GM21423 (cell line): ENCODE measurements at regions not wholly inside any gene's neighbourhood (a gene's known extent, or its start where the extent isn't known, plus 50 kb on each side); places are given as distances from the start of the nearest gene placed in this dataset.

Experiments used
- ATAC-seq: cut with Tn5 transposase; IDR thresholded peaks from one replicate; pipeline ENCODE4 v1.9.1; 2021; ENCODE audit warnings: mild to moderate bottlenecking, moderate library complexity; ENCODE audit not compliant: unreplicated experiment

DNA sequence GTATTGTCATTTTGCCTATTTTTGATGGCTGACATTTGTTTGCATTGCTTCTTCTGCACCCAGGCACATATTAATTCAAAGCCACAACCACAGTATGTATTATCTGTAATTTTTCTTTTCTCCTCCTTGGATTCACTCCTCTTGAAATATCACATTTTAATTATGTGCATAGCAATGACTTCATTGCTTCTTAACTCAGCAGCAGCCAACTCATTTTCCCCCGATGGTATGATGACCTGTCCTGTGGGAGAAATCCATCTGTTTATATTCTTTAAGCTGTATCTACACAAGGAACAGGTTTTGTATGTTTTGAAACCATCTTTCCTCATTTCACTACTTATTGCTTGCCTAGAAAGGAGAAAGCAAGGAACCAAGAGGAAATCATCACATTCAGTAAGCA, 588.8 kb downstream of the INHBA start:
- no peak for ATAC-seq

DNA sequence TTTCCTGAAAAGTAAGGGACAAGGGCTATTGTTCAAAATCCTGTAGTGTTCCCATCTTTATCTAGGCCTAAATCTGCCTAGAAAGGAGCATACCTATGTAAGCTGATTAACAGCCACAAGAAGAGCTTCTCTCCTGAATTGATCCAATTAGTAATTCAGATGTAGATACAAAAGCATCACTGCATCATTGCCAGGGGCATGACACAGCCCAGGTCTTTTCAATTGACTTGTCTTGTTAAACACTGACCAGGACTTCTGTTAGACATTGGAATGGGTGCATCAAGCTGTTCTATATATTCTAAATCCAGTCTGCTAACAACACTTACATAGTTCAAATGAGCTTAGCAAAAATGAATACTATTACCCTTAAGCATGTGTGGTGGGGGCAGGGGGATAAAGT, 589.2 kb downstream of the INHBA start:
- no peak for ATAC-seq

DNA sequence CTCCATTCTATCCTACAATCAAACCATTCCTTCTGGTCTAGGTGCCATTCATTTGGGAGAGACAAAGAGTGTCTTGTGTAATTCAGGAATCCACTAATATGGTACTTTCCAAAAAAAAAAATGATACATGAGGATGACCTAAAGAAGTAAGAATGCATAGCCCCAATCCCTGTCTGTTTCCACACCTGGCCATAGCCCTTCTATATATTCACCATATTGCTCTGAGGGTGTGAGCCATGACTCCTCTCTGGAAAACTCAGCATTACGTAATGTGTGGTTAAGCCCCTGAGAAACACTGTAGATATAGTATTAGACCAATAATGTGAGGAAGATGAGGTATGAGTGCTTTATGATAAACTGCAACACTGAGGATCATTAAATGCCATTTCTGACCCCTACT, 592.7 kb downstream of the INHBA start:
- ATAC-seq: no peak

DNA sequence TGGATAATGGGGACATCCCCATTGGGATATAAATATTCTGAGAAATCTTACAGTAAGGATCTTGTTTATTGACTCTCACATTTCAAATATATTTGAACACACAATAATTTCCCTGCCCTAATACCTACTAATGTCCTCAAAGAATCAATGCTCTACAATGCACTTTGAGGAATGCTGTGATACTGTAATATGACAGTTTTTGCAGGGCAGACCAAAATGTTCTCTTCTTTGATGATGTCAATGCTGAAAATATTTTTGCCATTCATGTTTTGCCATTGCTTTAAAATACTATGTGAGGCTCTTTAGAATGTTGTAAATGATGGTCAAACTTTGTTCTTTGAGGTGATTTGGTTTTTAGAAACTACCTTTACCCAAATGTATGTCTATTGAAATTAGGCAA, 594.1 kb downstream of the INHBA start:
- no peak for ATAC-seq

DNA sequence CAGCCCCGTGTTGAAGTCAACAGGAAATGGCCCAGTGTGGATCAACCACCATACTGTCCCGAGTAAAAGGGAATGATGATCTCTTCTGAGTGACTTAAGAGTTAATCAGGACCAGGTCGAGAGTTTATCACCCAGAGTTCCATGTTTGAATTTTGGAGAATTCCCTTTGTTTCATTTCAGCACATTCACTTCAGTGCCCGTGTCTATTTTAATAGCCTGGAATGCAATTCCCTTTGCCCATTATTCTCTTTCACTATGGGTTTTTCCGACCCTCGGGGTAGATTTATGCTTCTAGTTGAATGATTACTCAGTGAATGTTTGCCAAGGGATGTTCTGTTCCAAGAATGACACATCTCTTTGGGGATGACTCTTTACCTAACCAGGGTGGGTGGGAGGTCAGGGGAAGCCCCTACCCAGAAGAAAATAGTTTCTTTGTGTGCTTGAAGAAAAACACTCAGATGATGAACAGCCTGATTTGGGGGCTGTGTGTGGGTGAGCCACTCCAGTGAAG, 594.9 kb downstream of the INHBA start:
- ATAC-seq: no peak

DNA sequence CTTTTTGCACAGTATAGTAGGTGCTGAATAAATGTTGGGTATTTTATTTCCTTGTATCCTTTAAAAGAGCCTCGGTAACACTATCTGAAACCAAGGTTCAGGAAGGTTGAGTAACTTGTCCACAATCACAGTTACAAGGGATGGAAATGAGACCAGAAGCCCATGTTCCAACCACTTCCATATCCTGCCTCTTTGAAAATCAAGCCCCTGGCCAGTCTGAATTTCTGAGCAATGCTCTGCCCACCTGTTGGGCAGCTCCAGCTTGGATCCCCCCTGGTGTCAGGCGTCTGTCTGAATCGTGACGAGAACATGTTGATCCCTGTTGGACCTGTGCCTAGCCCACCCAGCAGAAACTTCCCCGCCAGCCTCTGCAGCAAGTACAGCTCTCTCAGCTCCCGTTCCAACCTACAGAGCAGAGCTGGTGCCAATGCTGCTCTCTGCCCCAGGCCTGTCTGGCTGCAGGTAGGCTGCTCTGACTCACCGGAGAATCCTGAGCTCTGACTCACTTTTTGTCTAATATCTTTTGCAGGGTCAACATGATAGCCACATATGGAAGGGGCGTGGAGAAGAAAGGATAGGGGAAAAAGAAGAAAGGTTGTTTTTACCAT, 595.5 kb downstream of the INHBA start:
- ATAC-seq: no peak

DNA sequence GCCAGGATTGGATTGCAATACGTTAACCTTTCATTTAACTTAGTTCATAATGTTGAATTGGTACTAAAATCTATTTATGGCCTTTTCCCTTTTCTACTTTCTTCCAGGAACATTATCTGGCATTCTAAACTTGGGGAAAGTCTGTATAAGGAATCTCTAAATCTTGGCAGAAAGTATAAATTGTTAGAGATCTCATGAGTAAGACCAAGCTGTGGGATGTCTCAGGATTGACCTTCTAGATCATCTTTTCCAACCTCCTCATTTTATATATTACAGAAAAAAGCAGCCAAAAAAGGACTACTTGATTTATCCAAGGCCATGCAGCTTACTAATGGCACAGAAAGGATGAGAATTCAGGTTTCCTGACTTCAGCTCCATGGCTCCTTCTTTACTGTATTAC, 598.3 kb downstream of the INHBA start:
- ATAC-seq: no peak

DNA sequence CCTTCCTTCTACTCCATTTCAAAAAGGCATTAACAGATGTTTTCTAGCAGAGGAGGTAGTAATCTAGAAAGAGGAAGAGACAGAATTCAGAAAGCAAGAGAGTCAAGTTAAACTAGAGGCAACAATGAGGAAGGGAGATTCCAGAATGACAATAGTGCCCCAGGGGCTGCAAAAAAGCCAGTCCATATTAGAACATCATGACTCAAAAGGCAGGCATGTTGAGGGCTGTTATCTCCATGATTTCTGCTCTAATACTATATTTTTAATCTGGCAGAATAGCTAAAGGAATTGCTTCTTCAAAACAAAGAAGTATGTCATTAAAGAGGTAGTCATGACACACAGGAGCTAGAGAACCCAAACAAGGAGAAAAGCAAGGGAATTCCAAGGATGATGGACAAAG, 599.6 kb downstream of the INHBA start:
- peak; percentile 72 for ATAC-seq

DNA sequence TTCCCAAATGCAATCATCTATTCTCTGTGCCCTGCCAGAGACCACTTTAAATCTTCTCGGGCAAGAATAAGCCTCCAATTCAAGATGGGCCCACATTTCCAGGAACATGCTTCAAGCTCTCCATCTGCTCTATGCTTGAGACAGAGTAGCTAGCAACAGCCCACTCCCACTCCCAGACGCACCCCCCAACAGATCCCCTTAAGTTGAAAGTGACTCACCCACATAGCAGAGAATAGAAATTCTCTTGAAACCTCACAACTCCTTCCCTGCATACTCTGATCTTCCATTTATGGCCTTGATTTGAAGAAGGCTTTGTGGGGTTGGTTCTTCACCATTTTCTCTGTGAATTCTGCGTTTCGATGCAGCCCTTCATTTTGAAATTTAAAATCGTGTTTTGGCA, 604.0 kb downstream of the INHBA start:
- no peak for ATAC-seq

DNA sequence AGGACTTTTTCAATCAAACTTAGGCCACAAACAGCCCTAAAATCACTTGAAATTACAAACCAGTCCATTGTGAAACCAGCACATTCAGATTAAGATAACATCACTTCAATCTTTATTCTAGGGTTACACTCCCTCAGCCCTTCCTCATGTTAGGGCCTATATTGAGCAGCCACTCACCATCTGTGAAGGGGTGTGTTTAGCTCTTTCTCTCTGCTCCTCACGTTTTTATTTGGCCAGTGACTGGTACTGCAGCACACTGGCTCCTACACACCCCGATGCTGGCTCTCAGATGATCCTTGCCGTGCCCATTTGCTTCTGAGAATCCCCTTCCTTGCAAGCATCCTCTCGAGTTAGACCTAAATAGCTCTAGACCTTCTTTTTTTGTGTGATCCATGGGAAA, 604.5 kb downstream of the INHBA start:
- no peak for ATAC-seq

DNA sequence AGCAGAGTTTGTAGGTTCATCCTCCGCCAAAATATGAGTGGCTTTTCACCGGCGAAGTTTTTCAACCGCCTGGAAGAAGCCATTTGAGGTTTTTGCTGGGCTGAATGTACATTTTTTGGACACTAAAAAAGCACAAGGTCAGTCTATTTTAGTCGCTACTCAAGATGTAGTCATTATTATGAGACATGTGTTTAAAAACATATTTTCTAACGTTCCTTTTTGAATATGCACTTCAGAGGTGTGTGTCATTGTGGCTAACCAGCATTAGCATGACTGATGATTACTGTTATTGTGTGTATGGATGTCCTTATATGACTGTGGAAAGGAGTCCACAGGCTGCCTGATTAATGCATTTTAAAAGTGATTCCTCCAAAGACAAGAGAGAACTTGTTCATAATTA, 605.4 kb downstream of the INHBA start:
- ATAC-seq: no peak

DNA sequence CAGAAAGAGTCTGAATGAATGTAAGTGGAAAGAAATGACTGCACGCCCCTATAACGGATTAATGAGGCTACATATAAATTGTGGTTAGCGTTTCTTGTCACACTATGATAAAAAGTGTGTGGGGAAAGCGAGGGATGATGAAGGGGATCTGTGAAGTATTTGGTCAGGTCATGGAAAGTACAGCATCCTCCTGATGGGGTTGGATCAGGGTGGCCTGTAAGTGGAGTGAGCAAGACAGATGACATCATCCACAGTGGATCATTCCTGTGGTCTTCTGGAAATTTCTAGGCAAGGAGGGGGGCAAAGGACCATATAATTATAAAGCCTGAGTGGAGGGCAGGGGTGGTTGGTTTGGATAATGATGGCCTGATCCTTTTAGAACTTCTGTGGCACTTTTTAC, 606.0 kb downstream of the INHBA start:
- no peak for ATAC-seq

DNA sequence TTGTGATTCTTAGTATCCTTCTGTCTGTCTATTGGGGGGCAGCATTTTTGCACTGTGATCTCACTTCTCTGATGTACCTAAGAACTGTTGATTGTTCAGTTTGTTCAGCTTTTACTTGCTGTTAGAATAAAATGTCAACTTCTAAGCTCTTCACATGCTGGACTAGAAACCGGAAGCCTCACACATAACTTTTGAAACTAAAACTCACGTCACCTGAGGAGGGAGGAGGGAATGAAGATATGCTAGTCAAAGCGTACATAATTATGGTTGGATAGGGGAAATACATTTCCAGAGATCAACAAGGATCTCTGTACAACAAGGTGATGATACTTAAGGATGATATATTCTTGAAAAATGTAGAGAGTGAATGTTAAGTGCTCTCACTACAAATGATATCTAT, 609.7 kb downstream of the INHBA start:
- no peak for ATAC-seq

DNA sequence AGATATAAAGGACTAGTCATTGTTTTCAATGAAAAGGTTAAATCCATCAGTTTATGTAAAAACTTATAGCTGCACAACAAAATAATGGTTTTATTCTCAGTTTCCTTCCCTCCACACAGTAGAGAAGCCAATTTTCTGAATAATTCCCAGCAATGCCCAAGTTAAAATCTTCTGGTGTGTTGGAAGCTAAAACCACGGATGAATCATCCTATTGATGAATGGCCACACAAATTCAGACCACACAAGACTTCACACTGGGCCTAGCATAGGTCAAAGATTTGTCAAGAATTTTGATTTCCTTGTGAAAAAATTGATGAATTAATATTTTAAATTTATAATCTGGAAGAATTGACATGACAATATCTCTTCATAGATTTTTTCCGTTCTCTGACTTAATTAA, 617.6 kb downstream of the INHBA start:
- no peak for ATAC-seq

DNA sequence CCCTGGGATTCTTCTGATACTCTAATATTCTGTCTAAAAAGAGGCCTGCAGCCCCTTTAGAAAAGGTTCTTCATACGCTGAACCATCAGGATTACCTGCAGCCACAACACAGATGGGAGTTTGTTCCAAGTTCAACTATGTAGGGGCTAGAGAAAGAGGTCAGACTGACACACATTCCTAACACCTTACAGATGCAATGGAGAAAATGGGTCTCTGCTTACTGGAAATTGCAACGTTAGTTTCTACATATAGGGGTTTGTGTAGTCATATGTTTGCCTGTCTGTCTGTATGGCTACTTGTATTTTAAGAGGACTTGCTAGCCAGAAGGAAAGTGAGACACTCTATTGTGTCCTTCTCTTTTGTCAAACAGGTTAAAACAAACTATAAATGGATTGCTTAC, 618.5 kb downstream of the INHBA start:
- no peak for ATAC-seq

DNA sequence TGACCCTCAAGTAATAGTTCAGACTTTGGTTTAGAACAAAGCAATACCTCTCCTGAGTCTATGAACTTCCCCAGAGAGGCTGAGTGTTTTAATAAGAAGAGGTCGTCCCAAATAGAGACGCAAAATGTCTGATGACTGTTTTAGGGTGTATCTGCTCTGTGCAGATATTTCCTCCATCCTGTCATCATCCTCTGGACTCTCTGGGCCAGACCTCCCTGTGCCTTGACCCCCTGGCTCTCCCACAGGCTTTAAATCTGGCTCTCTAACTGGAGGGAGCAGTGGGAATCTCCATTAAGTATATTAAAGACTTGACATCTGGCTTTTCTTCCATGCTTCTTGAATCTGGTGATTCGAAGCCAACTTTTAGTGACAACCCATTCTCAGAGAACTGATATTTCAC, 633.3 kb downstream of the INHBA start:
- no peak for ATAC-seq

DNA sequence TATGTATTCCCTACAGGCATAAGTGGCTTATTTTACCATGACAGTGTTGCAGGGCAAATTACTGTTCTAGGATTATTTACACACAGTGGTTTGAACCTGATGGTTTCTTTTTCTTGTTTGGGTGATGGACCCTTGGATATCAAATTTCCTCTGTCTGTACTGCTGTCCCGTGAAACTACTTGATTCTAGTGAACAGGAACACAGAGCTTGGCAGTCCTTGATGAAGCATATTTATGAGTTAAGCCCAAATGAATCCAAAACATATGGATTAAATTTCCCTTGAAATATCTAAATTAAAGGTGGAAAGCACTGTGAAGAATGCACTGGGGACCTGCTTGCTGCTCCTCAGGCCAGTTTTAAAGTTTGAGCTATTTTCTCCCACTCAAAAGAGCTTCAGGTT, 635.3 kb downstream of the INHBA start:
- ATAC-seq: no peak

DNA sequence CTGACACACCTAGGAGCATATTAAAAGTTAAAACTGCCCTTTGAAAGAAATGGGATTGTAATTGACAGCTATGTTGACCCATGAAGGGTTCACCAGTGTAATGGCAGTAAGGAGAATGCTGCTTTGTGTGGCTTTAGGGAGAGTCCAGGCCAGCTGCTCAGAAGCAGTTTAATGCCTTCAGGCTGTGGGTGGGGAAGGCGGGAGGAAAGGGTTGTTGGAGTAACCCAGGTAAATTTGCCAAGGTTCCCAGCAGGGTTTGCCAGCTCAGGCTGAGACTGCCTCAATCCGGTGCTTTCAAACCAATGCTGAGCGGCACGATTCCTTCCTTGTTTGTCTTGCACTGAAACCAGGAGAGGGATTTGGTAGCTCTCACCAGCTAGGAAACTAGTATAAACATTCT, 637.2 kb downstream of the INHBA start:
- ATAC-seq: no peak

DNA sequence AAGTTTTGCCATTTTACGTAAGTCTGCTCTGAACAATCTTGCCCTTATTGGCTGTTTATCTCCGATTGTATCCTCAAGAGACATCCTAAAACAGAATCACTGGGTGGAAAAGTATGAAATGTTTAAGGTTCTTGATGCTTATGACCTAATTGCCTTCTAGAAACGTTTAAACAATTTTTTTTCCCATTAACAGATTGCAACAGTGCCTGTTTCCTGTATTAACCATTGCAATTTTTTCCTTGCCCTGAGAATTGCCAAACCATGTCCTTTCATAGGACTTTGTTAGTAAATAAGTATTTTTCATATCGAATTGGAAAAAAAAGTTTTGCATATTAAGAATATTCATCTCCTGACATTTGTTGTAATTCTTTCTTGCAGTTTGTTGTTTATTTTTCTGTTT, 639.8 kb downstream of the INHBA start:
- no peak for ATAC-seq

DNA sequence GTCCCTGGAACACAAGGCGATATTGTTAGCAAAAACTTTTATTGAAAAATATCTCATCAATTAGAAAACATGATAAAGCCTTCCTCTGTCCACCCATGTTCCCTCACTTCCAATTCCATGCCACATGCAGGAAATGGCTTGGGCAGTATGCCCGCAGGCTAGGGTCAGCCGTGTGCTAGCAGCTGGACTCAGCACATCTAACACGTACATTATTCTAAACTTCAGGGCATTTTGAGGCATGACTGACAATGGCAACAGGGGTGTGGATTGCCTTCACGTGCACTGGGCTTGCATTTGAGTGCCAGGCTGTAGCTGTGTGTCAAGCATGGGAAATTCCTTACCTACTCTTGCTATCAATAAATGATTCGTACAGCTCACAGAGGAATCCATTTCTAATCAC, 642.1 kb downstream of the INHBA start:
- ATAC-seq: no peak

DNA sequence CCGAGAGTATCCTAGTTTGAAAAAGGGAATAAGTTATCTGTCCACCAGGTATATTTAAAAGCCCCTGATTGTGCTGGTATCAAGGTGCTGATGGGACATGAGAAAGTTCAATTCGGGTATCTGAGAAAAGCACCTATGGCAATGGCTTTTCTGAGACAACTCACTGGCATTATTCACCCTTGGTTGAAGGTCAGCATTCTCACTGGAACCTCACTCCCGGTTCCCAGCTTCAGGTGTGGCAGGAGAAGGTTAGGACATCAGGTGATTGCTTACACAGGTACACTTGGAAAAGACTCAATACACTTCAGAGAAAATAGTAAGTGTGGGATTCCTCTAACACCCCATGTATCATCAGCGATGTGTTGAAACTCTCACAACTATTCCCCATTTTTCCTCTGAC, 643.1 kb downstream of the INHBA start:
- ATAC-seq: no peak

DNA sequence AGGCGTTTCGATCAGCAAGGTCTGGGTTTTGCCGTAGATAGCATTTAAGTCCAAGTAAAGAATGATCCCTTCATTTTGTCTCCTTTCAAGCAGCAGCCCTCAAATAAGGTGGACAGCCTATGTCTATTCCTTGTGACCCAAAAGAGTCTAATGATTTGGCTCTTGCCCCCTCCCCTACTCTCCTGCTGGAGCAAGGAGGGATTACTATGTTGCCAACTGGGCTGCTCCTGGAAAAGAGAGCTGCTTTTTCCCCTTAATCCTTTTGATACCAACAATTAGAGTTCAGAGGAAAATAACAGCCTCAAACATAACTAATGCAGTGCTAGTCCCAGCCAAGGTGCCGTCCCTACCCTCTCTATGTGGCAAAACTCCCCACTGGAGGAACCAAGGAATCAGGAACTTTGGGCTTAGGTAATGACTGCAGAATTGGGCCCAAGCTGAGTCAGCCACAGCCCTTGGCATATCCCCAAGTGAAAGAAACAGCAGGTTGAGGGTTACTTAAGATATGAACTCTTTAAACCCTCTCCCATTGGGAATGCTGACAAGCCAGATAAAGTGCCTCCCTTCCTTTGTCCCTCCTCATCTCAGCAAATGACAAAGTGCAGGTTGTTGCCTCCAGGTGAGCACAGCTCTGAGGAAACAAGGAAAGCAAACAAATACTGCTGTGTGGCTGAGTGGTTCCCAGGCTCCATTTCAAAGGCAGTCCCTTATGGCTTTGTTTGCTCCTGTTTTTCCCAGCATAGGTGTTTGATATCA, 643.7 kb downstream of the INHBA start:
- no peak for ATAC-seq
